Suprapubic skin (tissue), 3 donors: ENCODE measurements at regions not wholly inside any gene's neighbourhood (a gene's known extent, or its start where the extent isn't known, plus 50 kb on each side); places are given as distances from the start of the nearest gene placed in this dataset.

Experiments
- POLR2A ChIP-seq, 2 donors: fragments of 450-650 bp; IDR thresholded peaks; one replicate each; pipeline ENCODE4 v1.6.1; 2017; ENCODE audit warnings: antibody characterized with exemption in 2 of 2, mild to moderate bottlenecking in 2 of 2, moderate library complexity in 2 of 2
- TF ChIP-seq, protein P1 (sequence below), 2 donors: fragments of 200-600 bp in 1 of 2; fragments of 450-650 bp in 1 of 2; sonication (generic) in 1 of 2; IDR thresholded peaks; one replicate each; pipeline ENCODE4 v1.5.1; 2016 to 2019; ENCODE audit warnings: antibody characterized with exemption in 2 of 2, mild to moderate bottlenecking in 1 of 2, moderate library complexity in 1 of 2

DNA sequence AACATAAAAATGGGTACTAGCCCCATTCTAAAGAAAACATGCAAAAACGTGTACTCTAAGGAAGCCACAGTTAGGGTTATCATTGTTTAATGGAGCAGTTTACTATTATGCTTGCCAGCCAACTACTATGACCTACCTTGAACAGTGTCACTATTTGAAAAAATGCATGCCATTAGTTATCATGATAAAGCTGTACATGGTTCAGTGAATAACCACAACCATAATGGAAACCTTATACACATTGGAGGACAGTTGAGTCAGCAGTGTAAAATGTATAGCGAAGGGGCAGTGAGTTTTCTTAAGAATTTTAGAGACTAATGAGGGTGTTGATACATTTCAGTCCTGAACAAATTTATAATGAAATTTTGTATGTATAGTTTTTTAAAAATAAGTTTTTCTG, 381.9 kb downstream of the GRXCR1 start:
- TF ChIP-seq POLR2A (IDR thresholded peaks at IDR 0.05): no peak
- TF ChIP-seq, protein P1, sequence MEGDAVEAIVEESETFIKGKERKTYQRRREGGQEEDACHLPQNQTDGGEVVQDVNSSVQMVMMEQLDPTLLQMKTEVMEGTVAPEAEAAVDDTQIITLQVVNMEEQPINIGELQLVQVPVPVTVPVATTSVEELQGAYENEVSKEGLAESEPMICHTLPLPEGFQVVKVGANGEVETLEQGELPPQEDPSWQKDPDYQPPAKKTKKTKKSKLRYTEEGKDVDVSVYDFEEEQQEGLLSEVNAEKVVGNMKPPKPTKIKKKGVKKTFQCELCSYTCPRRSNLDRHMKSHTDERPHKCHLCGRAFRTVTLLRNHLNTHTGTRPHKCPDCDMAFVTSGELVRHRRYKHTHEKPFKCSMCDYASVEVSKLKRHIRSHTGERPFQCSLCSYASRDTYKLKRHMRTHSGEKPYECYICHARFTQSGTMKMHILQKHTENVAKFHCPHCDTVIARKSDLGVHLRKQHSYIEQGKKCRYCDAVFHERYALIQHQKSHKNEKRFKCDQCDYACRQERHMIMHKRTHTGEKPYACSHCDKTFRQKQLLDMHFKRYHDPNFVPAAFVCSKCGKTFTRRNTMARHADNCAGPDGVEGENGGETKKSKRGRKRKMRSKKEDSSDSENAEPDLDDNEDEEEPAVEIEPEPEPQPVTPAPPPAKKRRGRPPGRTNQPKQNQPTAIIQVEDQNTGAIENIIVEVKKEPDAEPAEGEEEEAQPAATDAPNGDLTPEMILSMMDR (IDR thresholded peaks at IDR 0.05): no peak
